OCI-LY3 (cell line): ENCODE measurements at regions not wholly inside any gene's neighbourhood (a gene's known extent, or its start where the extent isn't known, plus 50 kb on each side); places are given as distances from the start of the nearest gene placed in this dataset.
"Not testable (repeated sequence)": the region's sequence is repeated elsewhere in the genome, so short reads cannot be mapped to it uniquely, and the experiment has no call there.

Experiments used
- EZH2phosphoT487 ChIP-seq: fragments of 200-600 bp; shearing (Covaris generic); IDR thresholded peaks from 2 replicates; pipeline ENCODE4 v1.6.1; 2018; ENCODE audit warnings: antibody characterized with exemption, mixed run types, low read depth
- TF ChIP-seq, protein P1 (sequence below): fragments of 200-600, 300-600 bp; sonication (generic); IDR thresholded peaks from 2 replicates; pipeline ENCODE4 v1.5.1; 2014; ENCODE audit warnings: antibody characterized with exemption, low read length, low read depth

DNA sequence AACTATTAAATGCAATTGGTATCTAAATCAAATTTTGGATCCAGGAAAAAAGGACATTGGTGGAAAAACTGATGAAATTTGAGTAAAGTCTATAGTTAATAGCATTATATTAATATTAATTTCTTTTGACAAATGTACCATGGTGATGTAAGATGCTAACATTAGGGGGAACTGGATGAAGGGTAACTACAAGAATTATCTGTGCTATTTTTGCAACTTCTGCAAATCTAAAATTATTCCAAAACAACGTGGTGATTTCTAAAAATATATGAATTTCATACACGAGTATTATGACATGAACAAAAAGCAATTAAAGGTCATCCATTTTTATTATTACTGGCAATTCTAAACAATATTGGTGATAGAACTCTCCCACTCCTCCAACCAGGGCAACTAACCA is 135.6 kb upstream of the RRN3 start:
- TF ChIP-seq, protein P1, sequence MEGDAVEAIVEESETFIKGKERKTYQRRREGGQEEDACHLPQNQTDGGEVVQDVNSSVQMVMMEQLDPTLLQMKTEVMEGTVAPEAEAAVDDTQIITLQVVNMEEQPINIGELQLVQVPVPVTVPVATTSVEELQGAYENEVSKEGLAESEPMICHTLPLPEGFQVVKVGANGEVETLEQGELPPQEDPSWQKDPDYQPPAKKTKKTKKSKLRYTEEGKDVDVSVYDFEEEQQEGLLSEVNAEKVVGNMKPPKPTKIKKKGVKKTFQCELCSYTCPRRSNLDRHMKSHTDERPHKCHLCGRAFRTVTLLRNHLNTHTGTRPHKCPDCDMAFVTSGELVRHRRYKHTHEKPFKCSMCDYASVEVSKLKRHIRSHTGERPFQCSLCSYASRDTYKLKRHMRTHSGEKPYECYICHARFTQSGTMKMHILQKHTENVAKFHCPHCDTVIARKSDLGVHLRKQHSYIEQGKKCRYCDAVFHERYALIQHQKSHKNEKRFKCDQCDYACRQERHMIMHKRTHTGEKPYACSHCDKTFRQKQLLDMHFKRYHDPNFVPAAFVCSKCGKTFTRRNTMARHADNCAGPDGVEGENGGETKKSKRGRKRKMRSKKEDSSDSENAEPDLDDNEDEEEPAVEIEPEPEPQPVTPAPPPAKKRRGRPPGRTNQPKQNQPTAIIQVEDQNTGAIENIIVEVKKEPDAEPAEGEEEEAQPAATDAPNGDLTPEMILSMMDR: not testable (repeated sequence)
- TF ChIP-seq EZH2phosphoT487: not testable (repeated sequence)
